ENCODE measurements at regions not wholly inside any gene's neighbourhood (a gene's known extent, or its start where the extent isn't known, plus 50 kb on each side); places are given as distances from the start of the nearest gene placed in this dataset.

DNA sequence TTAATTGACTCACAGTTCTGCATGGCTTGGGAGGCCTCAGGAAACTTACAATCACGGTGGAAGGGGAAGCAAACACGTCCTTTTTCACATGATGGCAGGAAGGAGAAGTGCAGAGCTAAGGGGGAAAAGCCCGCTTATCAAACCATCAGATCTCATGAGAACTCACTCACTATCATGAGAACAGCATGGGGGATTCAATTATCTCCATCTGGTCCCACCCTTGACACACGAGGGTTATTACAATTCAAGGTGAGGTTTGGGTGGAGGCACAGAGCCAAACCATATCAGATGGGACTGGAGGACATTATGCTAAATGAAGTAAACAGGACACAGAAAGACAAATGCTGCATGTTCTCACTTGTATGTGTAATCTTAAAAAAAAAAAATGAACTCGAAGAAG, 141.4 kb upstream of the HABP2 start (continued):
- TF ChIP-seq, protein P1, sequence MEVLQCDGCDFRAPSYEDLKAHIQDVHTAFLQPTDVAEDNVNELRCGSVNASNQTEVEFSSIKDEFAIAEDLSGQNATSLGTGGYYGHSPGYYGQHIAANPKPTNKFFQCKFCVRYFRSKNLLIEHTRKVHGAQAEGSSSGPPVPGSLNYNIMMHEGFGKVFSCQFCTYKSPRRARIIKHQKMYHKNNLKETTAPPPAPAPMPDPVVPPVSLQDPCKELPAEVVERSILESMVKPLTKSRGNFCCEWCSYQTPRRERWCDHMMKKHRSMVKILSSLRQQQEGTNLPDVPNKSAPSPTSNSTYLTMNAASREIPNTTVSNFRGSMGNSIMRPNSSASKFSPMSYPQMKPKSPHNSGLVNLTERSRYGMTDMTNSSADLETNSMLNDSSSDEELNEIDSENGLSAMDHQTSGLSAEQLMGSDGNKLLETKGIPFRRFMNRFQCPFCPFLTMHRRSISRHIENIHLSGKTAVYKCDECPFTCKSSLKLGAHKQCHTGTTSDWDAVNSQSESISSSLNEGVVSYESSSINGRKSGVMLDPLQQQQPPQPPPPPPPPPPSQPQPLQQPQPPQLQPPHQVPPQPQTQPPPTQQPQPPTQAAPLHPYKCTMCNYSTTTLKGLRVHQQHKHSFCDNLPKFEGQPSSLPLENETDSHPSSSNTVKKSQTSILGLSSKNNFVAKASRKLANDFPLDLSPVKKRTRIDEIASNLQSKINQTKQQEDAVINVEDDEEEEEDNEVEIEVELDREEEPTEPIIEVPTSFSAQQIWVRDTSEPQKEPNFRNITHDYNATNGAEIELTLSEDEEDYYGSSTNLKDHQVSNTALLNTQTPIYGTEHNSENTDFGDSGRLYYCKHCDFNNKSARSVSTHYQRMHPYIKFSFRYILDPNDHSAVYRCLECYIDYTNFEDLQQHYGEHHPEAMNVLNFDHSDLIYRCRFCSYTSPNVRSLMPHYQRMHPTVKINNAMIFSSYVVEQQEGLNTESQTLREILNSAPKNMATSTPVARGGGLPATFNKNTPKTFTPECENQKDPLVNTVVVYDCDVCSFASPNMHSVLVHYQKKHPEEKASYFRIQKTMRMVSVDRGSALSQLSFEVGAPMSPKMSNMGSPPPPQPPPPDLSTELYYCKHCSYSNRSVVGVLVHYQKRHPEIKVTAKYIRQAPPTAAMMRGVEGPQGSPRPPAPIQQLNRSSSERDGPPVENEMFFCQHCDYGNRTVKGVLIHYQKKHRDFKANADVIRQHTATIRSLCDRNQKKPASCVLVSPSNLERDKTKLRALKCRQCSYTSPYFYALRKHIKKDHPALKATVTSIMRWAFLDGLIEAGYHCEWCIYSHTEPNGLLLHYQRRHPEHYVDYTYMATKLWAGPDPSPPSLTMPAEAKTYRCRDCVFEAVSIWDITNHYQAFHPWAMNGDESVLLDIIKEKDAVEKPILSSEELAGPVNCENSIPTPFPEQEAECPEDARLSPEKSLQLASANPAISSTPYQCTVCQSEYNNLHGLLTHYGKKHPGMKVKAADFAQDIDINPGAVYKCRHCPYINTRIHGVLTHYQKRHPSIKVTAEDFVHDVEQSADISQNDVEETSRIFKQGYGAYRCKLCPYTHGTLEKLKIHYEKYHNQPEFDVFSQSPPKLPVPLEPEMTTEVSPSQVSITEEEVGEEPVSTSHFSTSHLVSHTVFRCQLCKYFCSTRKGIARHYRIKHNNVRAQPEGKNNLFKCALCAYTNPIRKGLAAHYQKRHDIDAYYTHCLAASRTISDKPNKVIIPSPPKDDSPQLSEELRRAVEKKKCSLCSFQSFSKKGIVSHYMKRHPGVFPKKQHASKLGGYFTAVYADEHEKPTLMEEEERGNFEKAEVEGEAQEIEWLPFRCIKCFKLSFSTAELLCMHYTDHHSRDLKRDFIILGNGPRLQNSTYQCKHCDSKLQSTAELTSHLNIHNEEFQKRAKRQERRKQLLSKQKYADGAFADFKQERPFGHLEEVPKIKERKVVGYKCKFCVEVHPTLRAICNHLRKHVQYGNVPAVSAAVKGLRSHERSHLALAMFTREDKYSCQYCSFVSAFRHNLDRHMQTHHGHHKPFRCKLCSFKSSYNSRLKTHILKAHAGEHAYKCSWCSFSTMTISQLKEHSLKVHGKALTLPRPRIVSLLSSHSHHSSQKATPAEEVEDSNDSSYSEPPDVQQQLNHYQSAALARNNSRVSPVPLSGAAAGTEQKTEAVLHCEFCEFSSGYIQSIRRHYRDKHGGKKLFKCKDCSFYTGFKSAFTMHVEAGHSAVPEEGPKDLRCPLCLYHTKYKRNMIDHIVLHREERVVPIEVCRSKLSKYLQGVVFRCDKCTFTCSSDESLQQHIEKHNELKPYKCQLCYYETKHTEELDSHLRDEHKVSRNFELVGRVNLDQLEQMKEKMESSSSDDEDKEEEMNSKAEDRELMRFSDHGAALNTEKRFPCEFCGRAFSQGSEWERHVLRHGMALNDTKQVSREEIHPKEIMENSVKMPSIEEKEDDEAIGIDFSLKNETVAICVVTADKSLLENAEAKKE (CRISPR knock-in tag; IDR thresholded peaks at IDR 0.05): no peak
- TF ChIP-seq ZNF331 (CRISPR knock-in tag; IDR thresholded peaks at IDR 0.05; ENCODE audit: low read depth): no peak
- TF ChIP-seq, protein P2, sequence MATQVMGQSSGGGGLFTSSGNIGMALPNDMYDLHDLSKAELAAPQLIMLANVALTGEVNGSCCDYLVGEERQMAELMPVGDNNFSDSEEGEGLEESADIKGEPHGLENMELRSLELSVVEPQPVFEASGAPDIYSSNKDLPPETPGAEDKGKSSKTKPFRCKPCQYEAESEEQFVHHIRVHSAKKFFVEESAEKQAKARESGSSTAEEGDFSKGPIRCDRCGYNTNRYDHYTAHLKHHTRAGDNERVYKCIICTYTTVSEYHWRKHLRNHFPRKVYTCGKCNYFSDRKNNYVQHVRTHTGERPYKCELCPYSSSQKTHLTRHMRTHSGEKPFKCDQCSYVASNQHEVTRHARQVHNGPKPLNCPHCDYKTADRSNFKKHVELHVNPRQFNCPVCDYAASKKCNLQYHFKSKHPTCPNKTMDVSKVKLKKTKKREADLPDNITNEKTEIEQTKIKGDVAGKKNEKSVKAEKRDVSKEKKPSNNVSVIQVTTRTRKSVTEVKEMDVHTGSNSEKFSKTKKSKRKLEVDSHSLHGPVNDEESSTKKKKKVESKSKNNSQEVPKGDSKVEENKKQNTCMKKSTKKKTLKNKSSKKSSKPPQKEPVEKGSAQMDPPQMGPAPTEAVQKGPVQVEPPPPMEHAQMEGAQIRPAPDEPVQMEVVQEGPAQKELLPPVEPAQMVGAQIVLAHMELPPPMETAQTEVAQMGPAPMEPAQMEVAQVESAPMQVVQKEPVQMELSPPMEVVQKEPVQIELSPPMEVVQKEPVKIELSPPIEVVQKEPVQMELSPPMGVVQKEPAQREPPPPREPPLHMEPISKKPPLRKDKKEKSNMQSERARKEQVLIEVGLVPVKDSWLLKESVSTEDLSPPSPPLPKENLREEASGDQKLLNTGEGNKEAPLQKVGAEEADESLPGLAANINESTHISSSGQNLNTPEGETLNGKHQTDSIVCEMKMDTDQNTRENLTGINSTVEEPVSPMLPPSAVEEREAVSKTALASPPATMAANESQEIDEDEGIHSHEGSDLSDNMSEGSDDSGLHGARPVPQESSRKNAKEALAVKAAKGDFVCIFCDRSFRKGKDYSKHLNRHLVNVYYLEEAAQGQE (IDR thresholded peaks at IDR 0.05; ENCODE audit: unreplicated experiment): no peak

DNA sequence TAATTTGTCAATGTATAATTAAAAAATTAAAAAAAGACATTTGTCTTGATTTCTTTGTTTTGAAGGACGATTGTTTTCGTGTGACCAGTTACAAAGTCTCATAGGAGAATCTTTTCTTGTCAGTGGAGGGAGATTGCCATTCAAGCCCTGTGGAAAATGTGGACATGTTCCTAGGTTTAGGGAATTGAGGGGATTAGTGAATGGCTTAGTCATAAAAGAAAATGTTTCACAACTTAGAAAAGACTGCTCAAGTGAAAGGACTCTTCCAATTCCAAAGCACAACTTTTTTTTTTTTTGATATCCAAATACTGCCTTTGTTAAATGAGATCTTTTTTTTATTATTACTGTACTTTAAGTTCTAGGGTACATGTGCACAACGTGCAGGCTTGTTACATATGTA, 140.7 kb upstream of the HABP2 start:
- Mint-ChIP-seq H3K27ac (no peak overlapping the region), H3K27me3 (ENCODE audit: insufficient read depth, low read depth, poor library complexity) (peaks cover 23% of the 10 kb centered on the region), H3K36me3 (ENCODE audit: low read depth) (no peaks in the 10 kb centered on the region), H3K9me3 (peaks cover 3% of the 10 kb centered on the region; the same call in 2 of the 3 replicates), H3K4me3 (no peak overlapping the region), H3K4me1 (peaks cover 39% of the 10 kb centered on the region)
- H3K79me2 ChIP-seq (replicated peaks; ENCODE audit: insufficient read depth): no peaks in the 10 kb centered on the region
- H3F3A ChIP-seq (replicated peaks; ENCODE audit: low read depth): no peaks in the 10 kb centered on the region
- H3K27me3 ChIP-seq (ENCODE audit: insufficient read depth): peaks cover 20% of the 10 kb centered on the region
- no peak overlapping the region for H3K4me3 ChIP-seq
- H3K4me1 ChIP-seq (ENCODE audit: insufficient read depth): peaks cover 35% of the 10 kb centered on the region
- TF ChIP-seq STAT1 (IDR thresholded peaks at IDR 0.05; ENCODE audit: unreplicated experiment): no peak
- TF ChIP-seq EZH2phosphoT487 (IDR thresholded peaks at IDR 0.05; ENCODE audit: unreplicated experiment): no peak
- no peak for TF ChIP-seq EZH2 (IDR thresholded peaks at IDR 0.05; ENCODE audit: low read depth, unreplicated experiment)
- TF ChIP-seq, protein P3, sequence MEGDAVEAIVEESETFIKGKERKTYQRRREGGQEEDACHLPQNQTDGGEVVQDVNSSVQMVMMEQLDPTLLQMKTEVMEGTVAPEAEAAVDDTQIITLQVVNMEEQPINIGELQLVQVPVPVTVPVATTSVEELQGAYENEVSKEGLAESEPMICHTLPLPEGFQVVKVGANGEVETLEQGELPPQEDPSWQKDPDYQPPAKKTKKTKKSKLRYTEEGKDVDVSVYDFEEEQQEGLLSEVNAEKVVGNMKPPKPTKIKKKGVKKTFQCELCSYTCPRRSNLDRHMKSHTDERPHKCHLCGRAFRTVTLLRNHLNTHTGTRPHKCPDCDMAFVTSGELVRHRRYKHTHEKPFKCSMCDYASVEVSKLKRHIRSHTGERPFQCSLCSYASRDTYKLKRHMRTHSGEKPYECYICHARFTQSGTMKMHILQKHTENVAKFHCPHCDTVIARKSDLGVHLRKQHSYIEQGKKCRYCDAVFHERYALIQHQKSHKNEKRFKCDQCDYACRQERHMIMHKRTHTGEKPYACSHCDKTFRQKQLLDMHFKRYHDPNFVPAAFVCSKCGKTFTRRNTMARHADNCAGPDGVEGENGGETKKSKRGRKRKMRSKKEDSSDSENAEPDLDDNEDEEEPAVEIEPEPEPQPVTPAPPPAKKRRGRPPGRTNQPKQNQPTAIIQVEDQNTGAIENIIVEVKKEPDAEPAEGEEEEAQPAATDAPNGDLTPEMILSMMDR (conservative IDR thresholded peaks at IDR 0.05; ENCODE audit: low read depth in 2 of 2): no peak
- no peak for TF ChIP-seq ZNF114 (CRISPR knock-in tag; IDR thresholded peaks at IDR 0.05)
- TF ChIP-seq ZNF331 (CRISPR knock-in tag; IDR thresholded peaks at IDR 0.05; ENCODE audit: low read depth): no peak
- H3K27ac ChIP-seq (ENCODE audit: low read depth): no peak overlapping the region
- DNase-seq (ENCODE audit: low spot score) (no peak), ATAC-seq (no peak)
- H4K20me1 ChIP-seq (replicated peaks; ENCODE audit: insufficient read depth): no peaks in the 10 kb centered on the region
- no peak overlapping the region for H2AFZ ChIP-seq
- H3K4me2 ChIP-seq: no peak overlapping the region
- H3K9me2 ChIP-seq (ENCODE audit: insufficient read depth): peaks cover 5% of the 10 kb centered on the region; the same call in 1 of the 2 replicates
- H3K36me3 ChIP-seq (ENCODE audit: insufficient read depth): no peaks in the 10 kb centered on the region
